GM19035 (cell line): ENCODE measurements at regions not wholly inside any gene's neighbourhood (a gene's known extent, or its start where the extent isn't known, plus 50 kb on each side); places are given as distances from the start of the nearest gene placed in this dataset.

Experiments used
- ATAC-seq: cut with Tn5 transposase; IDR thresholded peaks from one replicate; pipeline ENCODE4 v1.9.1; 2021; ENCODE audit not compliant: unreplicated experiment

DNA sequence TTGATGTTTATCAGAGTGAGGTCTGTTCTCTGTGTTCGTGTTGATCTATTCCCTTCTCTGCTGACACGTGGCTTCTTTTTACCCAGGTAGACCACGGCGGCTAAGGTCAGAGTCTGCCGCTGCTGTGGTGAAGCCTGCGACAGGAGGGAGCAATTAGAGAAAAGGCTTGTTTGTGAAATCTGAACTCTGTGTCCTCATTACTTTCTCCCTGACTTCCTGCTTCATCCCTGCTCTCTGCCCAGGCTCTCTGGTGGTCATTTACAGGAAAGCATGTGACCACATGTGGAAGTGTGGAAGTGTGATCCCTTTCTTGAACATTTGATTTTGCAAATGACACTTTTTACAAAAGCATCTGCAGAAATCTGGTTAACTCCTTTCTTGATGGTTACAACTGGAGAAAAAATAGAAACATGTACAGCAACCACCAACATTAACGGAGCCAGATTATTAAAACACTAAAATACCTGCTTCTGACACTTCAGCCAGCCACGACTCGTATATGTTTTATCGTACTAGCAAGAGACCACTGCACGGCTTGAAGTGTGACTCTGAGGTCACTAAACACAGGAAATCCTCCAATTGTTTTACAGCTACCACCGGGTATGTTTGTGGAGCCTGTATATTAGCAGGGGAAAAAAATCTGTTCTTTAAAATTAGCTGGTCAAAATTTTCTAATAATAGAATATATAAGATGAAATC, 388.6 kb upstream of the TMPO start:
- ATAC-seq, result no peak

DNA sequence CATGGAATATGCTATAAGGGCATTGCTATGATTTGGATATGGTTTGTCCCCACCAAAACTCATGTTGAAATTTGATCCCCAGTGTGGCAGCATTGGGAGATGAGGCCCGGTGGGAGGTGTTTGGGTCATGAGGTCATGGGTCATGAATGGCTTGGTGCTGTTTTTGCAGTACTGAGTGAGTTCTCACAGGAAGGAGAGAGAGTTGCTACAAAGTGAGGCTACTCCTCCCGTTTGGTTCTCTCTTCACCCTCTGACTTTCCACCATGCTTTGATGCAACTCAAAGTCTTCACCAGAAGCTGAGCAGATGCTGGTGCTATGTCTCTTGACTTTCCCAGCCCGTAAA, 388.1 kb upstream of the TMPO start:
- no peak for ATAC-seq

DNA sequence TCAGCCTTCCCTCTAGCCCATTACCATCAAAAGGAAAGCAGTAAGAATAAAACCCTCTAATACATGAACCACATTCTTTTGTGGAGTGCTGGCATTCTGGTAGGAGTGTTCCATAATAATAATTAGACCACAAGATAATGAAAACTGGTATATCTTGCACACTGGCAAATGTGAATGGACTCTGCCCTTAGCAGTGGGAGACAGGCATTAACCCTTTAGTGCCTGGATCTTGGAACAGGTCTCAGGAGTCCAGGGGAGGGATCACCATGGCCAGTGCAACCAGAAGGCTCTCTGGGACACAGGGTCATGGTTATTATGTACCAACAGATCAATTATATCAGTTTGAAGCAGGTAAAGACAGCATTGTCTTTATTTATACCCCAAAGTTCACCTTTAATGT, 387.5 kb upstream of the TMPO start:
- no peak for ATAC-seq

DNA sequence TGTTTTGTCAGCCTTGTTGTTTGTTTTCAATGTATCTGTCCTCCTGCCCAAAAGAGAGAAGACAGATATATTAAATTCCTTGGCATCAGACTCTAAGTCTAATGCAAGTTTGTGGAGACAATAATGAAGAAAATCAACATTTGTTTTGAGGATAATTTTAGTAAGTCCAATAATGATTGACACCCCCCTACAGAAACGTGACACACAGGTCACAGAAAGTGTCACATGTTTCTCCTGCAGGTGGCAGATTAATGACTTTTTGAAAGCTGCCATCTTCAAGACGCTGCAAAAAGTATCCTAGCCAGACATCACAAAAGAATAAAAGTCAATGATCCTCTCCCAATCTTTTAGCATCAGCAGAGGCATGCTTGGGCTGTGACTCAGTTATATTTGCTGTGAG, 378.8 kb upstream of the TMPO start:
- no peak for ATAC-seq

DNA sequence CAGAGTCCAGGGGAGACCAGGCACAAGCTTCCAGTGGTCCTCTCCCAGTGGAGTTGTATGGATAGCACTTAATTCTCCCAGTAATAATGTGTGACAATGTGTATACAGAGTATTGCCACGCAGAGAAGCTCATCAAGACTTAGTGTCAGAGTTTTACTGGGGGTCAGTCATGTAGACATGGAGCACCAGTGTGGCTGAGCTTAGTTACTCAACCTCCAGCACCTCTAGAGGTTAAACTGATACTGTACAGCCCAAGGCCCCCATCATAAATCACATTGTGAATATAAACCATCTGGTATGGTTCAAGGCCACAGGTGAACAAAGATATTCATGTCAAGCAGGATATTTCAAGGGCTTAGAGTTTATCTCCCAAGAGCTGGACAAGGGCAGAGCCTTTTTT, 378.1 kb upstream of the TMPO start:
- no peak for ATAC-seq

DNA sequence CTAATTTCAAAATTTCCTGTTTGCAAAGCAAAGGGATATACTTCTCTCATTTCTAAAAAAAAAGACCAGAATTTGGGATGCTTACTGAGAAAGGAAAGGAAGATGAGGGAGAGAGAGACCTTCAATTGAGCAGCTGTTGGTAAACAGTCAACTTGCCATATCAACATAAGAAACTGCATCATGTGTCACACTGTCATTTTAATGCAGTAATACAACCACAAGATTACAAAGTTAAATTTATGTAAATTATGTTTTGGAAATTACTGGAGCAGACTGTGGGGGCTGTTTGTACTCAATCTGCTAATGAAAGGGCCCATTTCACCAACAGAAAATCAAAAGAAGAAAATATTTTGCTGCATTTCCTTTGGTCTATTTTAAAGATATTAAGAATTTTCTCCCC, 370.4 kb upstream of the TMPO start:
- no peak for ATAC-seq

DNA sequence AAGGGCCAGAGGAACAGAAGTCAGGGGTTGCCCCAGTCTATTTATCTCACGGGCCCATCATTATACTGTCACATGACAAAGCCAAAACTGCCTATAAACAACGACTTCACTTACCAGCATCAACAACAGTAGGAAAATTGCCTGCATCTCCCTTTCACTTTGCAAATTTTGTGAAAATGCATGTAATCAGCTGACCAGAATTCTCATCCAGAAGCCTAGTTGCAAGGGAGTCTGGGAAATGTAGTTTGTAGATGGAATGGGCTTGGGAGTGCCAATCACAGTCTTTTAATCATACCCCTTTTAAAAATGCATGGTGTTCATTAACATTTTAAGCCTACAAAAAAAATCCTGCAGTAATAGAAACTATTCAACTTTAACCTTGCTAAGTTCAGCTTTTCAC, 369.3 kb upstream of the TMPO start:
- no peak for ATAC-seq

DNA sequence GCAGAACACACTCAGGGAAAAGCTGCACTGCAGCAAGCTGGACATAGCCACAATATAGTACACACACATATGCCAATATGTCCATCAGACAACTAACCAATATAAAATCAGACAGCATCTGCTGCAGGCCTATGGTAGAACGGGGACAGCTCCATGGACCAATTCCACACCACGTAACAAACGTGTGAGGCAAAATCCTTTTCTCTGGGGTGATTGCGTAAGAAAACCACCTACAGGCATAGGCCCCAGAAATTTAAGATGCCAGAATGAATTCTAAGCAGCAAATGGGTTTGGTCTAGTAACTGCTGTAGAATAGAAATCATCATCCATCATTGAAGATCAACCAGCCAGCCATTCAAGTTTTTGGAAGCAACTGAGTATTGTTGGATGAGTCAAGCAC, 368.9 kb upstream of the TMPO start:
- no peak for ATAC-seq

DNA sequence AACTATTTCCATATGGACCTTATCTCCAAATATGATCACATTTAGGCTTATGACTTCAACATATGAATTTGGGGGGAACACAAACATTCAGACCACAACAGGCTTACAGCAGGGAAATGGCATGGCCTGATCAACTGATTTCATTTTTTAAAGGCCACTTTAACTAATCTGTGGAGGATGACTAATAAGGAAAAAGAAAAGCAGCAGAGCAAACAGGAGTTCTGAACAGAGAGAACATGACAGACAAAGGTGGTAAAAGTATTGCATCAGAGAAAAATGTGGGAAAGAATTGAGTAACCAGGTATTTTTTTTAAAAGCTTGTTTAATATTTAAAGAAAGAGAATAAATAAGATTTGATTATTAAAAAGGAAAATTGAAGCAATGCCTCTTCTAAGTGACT, 366.1 kb upstream of the TMPO start:
- no peak for ATAC-seq

DNA sequence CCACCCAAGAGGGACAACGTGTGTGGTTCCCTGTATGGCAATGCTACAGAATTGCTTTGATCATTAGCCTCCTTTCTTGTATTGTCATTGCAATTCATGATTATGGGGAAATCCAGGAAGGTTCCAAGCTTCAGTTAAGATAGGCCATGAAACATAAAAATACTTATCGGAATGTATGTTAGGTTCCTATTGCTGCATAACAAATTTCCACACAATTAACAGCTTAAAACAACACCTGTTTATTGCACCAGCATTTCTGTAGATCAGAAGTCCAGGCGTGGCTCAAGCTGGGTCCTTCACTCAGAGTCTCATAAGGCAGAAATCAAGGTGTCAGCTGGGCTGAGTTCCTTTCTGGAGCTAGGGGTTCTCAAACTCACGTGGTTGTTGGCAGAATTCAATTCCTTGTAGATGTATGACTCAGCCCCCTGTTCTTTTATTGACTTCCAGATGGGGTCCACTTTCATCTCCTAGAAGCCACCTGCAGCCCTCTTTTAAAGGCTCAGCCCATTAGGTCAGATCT, 365.6 kb upstream of the TMPO start:
- no peak for ATAC-seq

DNA sequence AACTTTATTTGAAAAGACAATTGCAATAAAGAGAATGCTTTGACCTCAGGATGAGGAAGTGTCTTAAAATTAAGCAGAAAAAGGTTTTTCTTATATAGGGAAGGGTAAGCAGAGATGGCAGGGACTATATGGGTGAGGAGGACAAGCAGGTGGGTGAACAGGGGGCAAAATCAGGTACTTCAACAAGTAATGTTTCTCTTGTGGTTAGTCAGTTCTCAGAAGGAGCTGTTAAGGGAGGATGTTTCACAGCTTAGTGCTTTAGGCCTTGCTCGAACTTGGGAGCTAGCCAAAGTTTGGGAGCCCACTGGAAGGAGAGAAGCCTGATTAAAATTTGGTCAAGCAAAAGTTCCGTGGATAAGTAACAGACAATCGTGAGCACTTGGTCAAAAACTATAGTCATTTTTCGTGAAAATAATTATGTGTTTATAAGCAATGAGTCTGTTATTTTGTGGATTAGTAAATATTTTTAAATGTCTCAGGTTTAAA, 364.2 kb upstream of the TMPO start:
- no peak for ATAC-seq

DNA sequence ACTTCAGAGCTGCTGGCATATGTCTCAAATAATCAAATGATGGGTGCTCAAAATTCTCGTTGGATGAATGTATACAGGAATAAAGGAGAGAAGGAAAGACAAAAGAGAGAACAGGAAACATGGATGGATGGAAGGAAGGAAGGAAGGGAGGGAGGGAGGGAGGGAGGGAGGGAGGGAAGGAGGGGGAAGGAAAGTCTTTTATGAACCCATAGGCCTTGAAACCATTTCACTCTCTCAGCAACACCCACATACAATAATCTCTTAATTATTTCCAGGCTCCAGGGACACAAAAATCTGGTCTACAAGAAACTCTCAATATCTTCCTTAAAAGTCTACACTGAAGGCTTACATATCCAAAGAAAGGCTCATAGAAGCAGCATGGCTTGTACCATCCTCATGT, 363.4 kb upstream of the TMPO start:
- ATAC-seq, result no peak

DNA sequence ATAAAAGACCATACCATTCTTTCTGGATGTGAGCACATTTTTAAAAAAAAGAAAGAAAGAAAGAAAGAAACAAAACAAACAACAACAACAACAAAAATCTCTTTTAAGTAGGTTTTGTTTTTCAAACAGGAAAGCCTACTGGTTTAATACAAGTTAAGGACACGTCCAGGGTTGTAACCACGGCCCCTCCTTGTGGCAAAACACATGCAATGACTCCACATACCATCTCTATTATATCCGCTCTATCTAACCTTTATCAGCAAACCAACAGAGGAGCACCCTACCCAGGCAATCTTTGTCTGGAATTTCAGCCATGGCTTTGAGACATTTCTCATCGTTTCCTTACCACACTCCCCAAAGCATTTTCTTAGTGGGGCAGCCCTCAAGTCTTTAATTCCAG, 360.5 kb upstream of the TMPO start:
- ATAC-seq, result no peak

DNA sequence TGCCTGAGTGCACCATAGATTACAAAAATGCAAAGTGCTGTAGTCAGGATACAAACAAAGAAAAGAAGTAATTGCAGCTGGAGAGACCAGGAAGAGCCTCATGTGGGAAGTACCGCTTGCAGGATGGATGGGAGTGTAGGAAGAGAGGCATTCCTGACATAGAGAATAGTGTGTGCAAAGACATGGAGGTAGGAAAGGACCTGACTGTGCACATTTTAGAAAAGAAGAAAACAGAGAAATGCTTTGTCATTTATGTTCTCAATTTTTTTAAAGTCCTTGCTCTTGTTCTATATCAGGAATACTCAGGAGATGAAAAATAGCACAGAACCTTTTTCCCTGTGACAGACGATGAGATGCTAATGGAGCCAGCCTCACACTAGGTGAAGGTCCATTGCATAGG, 358.7 kb upstream of the TMPO start:
- no peak for ATAC-seq

DNA sequence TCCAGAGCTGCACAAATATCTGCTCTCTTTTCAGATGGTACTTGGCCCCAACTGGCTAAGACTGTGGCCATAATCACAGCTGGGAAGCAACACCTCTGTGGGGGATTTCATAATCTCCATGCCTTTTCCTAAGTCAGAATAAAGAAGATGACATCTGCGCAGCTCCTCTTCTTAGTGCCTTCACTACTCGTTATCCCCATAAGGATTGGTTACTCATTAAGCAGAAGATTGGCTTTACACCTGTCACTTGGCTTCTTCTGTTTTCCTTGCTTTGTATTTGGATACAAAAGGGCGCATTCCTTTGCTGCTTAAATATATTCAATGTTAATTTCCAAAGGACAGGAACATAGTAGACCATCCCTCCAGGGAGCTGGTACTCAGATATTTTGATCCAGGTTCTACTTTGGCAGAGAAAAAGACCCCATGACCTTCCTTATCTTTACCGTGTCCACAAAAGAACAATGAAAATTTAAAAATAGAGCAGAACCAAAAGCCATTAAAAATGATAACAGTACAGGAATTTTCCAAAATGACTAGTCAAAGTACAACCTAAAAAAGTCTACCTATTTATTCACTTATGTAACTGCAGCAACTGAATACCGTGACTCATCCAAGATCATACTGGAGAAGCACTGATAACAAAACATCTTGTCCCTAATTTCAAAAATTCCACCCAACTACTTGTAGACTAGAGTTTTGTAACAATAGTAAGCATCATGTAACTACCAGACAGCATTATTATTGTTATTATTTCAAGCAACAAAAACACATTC, 352.3 kb upstream of the TMPO start:
- no peak for ATAC-seq

DNA sequence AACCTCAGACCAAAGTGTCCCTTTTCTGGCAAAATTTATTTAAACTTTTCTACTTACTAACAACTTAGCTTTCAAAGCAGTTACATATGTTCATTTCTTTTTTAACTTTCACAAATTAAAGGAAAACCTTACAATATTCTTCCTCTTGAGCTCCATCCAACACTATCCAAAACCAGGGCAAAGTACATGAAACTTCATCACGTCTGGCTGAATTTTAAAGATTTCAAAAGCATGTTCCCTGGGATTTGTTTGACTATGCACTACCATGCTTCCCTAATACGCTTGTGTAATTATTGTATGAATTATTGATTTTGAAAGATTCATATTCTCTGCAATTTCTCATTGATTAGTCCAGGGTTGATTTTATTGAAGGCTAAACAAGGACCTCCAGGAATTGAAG, 343.1 kb upstream of the TMPO start:
- no peak for ATAC-seq

DNA sequence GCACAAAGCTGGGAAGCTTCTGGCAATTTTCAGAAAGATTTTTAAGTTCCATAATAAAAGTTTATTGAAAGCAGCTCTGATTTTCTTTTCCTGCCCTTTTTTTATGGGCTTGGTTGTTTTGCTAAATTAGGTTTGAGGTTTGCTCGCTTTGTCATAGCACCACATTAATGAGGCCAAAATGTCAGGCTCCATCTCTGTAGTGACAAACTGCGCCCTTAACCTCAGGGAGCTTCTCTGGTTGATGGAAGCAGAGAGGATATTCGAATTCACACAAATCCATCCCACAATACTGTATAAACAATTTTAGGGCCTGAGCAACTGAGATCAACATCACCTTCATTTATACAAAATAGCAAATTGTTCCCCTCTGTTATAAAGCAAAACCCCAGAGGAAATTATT, 342.6 kb upstream of the TMPO start:
- no peak for ATAC-seq

DNA sequence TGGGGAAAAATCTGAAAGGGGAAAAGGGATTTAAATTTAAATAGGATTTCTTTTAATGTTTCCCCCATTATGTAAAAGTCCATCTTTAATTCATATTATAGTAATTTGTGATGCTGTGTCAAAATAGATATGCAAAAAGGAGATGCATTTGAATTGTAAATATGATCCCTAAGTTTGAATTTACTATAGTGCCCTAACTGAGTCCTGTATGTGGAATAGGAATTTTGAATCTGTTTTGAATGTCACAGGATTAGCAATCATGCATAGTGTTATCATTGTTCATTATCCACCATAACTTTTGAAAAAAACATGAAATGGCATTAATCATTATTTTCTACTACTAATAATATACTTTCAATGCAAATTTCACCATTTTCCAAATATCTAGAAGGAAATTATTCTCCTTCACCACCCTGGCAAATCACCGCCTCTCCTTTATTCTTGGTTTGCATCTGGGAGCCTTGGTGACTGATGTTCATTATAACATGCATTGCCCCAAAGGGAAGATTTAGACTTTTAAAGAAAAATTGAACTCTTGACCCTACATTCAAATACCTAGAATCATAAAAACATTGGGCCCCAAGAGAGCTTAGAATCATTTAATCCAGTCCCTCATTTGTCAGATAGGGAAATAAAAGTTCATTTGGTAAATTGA, 341.5 kb upstream of the TMPO start:
- no peak for ATAC-seq

DNA sequence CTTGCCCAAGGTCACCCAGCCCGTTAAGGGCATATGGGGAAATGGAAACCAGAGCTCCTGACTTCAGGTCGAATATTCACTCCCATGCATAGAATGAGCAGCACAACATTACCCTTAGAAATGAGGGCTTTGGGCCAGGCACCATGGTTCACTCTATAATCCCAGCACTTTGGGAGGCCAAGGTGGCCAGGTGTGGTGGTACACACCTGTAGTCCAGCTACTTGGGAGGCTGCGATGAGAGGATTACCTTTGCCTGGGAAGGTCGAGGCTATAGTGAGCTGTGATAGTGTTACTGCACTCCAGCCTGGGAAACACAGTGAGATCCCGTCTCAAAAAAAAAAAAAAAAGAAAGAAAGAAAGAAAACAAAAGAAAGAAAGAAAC, 341.0 kb upstream of the TMPO start:
- ATAC-seq, result no peak

DNA sequence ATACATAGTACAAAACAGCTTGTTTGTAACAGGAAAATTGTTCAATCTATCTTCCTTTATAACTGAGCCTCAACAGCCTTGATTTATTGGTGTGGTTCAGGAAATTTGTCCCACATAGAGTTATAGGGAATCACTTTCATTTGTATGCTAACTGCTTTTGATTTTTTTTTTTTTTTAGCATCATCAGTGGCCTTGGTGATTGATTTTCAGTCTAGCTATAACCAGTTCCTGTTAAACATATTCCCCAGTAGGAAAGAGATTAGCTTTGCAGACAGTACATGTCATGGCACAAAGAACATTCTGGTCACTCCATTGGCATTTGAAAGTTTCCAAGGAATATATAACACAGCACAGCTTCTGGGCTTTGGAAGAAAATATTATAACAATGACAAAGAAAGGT, 337.3 kb upstream of the TMPO start:
- no peak for ATAC-seq

DNA sequence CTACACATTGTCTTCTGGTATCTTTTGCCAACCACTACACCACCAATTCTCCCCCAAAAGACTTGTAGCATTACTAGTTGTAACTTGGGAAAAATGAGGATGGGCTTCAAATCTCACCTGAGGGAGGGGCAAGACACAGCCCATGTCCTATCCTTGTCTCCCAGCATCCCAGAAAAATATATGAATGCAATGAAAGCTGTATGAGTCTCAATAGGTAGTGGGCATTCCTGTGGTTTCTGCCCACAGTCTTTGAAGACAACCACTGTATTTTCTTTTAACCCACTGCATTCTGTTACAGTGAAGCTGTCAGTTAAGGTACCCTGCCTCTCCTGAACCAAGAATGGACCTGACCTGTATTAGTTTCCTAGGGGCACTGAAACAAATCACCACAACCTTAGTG, 336.2 kb upstream of the TMPO start:
- ATAC-seq, result no peak

DNA sequence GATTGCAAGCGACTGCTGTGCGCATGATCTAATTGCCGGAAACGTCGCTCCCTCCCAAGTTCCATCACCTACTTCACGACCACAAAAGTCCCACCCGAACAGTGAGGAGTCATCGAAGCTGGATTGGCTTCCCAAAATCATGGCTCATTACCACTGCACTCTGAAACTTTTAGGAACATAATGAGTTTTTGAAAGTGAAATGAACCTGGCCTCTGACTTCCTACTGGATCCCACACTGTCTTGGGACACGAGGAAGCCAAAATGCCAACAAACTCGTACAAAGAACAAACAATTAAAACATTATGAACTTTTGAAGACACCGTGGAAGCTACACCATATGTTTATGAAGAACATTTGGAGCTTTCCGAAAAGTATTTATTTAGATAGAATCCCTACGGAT, 334.8 kb upstream of the TMPO start:
- no peak for ATAC-seq
